DLD1 (cell line): ENCODE measurements at regions not wholly inside any gene's neighbourhood (a gene's known extent, or its start where the extent isn't known, plus 50 kb on each side); places are given as distances from the start of the nearest gene placed in this dataset.
"Not testable (repeated sequence)": the region's sequence is repeated elsewhere in the genome, so short reads cannot be mapped to it uniquely, and the experiment has no call there.

Experiments
- in situ Hi-C: cut with HindIII; loops from 2 replicates; pipeline ENCODE4 v1.10.0; 2017; ENCODE audit warnings: low sequenced_read_pairs

- in situ Hi-C loops: no loop called here
These were observed 202.9 kb downstream of the USP25 start for GRCh38 chr21:15932726-15933125.

- in situ Hi-C loops: no loop called here
These were observed 205.7 kb downstream of the USP25 start for GRCh38 chr21:15935530-15935929.

- in situ Hi-C loops: no loop called here
These were observed 213.4 kb downstream of the USP25 start for GRCh38 chr21:15943009-15943666.

- in situ Hi-C loops: no loop called here
These were observed 217.9 kb downstream of the USP25 start for GRCh38 chr21:15947677-15948076.

- in situ Hi-C loops: no loop called here
These were observed 223.9 kb downstream of the USP25 start for GRCh38 chr21:15953551-15954116.

- in situ Hi-C loops: no loop called here
These were observed 234.6 kb downstream of the USP25 start for GRCh38 chr21:15964236-15964855.

- in situ Hi-C loops: no loop called here
These were observed 236.4 kb downstream of the USP25 start for GRCh38 chr21:15966231-15966630.

- in situ Hi-C loops: no loop called here
These were observed 236.9 kb downstream of the USP25 start for GRCh38 chr21:15966651-15967050.

GRCh38 chr21:15967661-15968060, 237.9 kb downstream of the USP25 start:
- in situ Hi-C loops: no loop called here

- in situ Hi-C loops: no loop called here
These were observed 239.1 kb downstream of the USP25 start for GRCh38 chr21:15968776-15969310.

- in situ Hi-C loops: no loop called here
These were observed 247.0 kb downstream of the USP25 start for GRCh38 chr21:15976807-15977206.

- in situ Hi-C loops: no loop called here
These were observed 248.5 kb downstream of the USP25 start for GRCh38 chr21:15978215-15978738.

GRCh38 chr21:15979493-15979892, 249.7 kb downstream of the USP25 start:
- in situ Hi-C loops: not testable (repeated sequence)

- in situ Hi-C loops: no loop called here
These were observed 256.5 kb downstream of the USP25 start for GRCh38 chr21:15986277-15986676.

GRCh38 chr21:15992171-15992570, 262.4 kb downstream of the USP25 start:
- in situ Hi-C loops: no loop called here

GRCh38 chr21:15993951-15994350, 264.2 kb downstream of the USP25 start:
- in situ Hi-C loops: no loop called here

- in situ Hi-C loops: no loop called here
These were observed 270.0 kb downstream of the USP25 start for GRCh38 chr21:15999741-16000140.

GRCh38 chr21:16002874-16003466, 273.2 kb downstream of the USP25 start:
- in situ Hi-C loops: no loop called here

GRCh38 chr21:16004086-16004485, 274.3 kb downstream of the USP25 start:
- in situ Hi-C loops: no loop called here

- in situ Hi-C loops: no loop called here
These were observed 274.7 kb downstream of the USP25 start for GRCh38 chr21:16004523-16004922.

- in situ Hi-C loops: no loop called here
These were observed 276.2 kb downstream of the USP25 start for GRCh38 chr21:16005996-16006395.

- in situ Hi-C loops: no loop called here
These were observed 278.2 kb downstream of the USP25 start for GRCh38 chr21:16007943-16008342.
